ENCODE measurements at regions not wholly inside any gene's neighbourhood (a gene's known extent, or its start where the extent isn't known, plus 50 kb on each side); places are given as distances from the start of the nearest gene placed in this dataset.
"Not testable (repeated sequence)": the region's sequence is repeated elsewhere in the genome, so short reads cannot be mapped to it uniquely, and the experiment has no call there.

- no peak for DNase-seq
Measured at GRCh38 chr9:2243666-2244555, 228.8 kb downstream of the SMARCA2 start.

DNA sequence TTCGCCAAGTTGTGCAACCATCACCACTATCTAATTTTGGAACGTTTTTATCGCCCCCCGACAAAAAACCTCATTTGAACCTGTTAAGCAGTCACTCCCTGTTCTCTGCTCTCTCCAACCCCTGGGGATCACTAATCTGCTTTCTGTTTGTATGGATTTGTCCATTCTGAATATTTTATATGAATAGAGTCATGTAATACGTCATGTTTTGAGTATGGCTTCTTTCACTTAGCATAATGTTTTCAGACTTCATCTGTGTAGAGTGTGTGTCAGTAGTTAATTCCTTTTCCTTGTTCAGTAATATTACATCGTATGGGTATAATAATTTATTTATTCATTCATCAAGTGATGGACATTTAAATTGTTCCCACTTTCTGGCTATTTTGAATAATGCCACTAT is 232.2 kb downstream of the SMARCA2 start:
- no peak for DNase-seq

DNA sequence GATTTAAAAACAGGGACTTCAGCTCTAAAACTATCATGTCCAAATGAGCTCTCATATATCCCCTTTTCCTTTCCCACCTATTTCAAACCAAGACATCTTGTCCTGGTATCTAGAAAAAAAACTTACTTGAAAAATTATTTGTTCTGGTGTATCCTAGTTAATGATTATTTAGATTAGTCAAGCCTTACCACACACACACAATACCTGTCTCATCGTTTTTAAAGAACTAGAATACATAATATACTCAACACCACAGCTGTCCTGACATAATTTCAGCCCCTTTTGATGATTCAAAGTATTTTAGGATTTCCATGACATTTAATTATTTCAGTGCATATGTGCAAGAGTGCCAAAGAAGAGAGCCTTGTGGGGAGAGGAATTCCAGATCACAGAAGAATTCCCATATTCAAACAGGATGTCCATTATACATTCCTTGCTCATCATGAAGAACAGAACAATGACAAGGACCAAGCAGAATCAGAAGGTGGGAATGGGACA is 233.7 kb downstream of the SMARCA2 start:
- DNase-seq: no peak

DNA sequence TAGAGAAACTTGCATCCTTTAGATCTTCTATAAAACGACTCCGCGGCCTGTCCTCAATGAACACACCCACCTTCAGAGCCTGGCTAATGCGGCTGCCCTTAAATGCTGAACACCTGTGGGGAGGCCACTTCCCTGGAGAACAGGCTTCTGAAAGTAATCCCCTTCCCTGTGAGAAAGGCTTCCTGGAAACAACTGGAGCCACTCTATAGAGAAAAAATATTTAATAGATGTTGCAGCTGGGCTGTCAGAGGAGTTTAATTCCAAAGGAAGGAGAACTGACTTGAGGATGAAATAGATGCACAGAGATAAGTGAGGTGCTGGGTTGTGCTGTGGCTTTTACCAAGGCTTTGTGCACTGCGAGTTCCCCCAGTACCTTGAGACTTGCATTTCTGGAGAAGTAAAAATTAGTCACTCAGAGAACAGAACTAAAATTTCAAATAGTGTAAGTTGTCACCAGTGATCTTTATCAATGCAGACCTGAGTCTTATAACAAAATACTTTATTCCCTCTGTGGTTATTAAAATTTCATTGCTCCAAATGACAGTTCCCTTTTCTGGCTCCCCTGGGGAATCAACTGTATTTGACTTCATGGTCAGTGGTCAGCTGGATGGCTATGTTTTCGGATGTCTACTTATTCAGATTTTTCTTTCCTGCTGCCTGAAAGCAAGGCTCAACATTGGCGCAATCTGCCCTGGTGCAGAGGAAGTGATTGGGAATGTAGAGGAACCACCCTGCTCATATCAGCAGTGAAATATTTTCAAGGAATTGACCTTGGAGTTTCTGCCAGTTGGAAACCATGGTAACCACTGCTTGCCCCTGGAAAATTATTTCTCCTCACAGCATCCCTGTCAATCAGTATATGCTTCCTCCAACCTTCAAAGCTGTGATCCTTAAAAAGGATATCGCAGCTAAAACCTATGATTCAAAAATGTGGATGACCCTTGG is 238.8 kb downstream of the SMARCA2 start:
- no peak for DNase-seq

GRCh38 chr9:2255128-2255527 is 240.0 kb downstream of the SMARCA2 start:
- DNase-seq: no peak

DNA sequence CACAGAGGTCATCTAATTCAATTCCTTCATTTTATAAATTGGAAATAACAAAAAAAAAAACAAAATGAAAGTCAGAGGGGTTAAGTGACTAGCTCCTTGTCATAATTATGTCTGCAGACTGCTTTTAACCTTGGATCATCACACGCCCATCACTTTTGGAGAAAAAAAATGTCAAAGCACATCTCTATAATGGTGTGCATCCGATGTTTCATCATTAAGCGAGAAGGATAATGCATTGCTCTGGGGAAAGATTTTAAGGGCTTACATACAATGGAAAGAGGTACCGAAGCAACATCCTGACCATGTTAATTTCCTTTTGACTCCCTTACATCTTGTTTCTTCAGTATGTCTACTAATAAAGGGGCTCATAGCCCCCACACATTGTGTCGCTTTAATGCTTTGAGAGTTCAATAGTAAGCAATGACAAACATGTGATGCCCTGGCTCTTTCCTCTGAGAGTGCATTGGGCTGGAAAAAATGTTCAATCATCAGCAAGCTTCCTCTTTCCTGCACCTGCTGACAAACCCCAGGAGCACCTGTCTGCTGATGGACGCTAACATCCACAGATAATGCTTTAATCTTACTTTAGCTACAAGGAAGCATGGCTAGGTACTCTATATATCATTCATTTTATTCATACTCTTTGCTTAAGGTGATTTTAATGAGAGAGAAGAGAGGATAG is 242.2 kb downstream of the SMARCA2 start:
- DNase-seq: no peak

GRCh38 chr9:2260417-2261306 is 245.5 kb downstream of the SMARCA2 start:
- peak; percentile 75 for DNase-seq

DNA sequence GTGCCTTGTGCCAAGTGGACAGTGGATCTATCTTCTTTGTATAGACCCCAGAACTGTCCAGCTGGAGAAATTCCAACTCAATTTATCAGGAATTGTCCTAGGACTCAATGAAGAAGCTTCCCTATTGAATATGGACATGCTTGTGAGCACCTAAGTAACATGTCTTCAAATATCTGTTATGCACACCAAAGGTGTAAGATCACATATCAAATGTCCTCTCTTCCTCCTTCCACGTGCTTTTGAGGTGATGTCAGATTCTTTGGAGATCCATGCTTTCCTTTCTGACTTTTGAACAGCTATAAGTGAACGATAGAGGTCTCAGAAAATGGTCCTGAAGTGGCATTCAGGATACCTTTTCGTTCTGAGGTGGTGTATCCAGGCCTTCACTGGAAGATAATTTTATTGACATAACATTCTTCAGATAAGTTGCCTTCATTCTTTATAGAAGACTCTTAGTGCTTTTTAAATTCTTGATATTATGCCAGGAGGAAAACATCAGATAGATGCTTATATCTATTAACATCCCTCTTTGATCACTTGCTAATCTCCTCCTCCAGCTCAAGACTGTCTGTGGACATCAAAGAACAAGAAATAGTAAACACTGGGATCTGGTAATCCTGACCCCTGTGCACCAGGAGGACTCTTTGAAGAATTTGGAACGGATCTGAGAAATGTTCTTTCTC is 246.4 kb downstream of the SMARCA2 start:
- DNase-seq: no peak

DNA sequence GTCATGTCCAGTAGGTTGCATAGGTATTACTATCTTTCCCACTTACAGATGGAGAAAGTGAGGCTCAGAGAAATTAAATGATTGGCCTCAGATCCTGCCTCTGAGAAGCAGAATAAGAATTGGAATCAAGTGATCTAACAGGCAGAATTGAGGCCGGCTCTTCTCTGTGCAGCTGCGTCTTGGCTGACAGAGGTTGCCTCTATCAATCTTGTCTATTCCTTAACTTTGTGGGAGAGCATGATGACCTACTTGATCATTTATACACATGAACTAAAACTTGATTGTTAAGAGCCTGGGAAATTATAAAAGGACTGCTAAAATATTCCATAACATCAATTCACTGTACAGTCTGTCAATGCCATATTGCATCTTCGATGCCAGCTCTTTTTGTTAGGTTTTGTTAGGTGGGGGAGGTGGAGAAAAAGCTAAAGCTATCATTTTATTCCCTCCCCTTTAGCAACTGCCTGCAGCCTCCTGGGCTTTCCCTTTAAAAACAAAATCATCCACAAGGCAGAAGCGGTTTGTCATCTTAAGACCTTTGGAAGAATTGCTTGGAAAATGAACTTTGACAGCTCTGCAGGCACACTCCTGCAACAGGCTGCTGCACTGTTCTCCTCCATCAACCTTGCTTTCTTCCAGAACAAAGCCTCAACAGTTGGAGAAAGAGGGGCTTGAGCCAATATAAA is 247.4 kb downstream of the SMARCA2 start:
- DNase-seq: no peak

DNA sequence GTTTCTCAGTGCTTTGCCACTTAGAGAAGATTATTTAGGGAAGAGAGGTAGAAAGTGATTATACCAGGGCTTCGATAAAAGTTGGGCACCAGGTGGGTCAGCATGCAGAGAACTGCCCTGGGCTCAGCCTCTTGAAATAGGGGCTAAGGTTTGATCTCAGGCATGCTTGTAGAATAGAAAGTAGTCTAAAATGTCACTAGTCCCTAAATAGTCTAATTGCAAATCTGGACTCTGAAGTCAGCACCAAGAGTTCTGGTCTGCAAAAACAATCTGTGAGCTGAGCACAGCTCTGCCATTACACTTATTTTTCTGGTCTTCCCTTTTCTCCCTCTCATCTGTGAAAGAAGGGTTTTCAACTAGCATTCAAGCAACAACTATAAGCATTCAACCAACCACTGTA is 248.0 kb downstream of the SMARCA2 start:
- DNase-seq: no peak

DNA sequence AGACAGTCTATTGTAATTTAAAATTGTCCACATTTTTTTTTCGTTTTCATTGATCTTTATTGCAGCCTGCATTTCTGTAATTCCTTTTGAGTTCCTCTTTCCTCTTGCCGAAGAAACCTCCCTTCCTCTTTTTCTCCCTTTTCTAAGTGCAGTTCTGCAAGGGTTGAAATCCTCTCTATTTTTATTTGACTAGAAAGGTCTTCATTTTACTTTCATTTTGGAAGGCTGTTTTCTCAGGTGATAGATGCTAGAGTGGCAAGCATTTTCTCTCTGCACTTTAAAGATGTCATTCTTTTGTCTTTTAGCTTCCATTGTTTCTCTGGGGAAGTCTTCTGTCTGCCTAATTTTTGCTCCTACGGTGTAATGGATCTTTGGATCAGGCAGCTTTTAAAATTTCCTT is 248.5 kb downstream of the SMARCA2 start:
- DNase-seq: no peak

DNA sequence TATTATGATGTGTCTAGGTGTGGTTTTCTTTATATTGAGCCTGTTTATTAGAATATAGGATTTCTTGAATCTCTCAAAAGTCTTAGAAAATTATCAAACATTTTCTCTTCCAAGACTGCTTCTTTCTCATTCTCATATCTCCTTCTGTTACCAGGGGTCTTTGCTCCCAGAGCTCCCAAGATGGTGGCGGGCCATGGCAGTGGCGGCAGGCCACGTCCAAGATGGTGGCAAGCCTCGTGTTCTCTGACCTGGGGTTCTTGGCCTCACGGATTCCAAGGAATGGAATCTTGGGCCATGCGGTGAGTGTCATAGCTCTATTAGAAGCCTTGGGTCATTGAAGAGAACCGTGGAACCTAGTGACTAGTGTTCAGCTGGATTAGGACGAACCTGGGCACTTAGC is 248.9 kb downstream of the SMARCA2 start:
- no peak for DNase-seq

DNA sequence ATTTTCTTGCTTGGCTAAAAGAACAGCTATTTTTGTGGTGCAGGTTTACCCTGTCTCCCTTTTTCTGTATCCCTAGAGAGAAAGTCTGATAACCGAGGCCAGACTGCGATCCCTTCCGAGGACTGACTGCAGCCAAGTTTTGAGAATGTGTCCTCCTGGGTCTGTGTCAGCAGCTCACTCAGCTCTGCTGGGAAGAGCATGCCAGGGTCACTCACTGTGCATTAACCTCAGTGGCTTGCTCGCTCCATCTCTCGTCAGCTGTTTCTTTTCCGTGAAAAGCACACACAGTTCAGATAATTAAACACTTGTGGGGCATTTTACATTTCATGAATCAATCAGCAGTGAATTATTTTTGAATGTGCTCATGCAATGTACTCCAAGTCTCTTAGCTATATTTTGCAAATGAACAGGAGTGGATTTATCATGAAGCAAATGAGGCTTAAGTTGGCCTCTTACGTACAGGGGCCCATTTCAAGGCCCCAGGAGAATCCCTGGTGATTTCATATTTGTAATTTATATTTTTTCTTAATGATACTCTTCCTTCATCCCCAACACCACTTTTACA is 252.1 kb downstream of the SMARCA2 start:
- DNase-seq: peak; percentile 9

GRCh38 chr9:2269778-2270177 is 254.6 kb downstream of the SMARCA2 start:
- DNase-seq: no peak

- DNase-seq: no peak
Measured at GRCh38 chr9:2270565-2270964, 255.4 kb downstream of the SMARCA2 start.

GRCh38 chr9:2271426-2271825 is 256.3 kb downstream of the SMARCA2 start:
- peak; percentile 13 for DNase-seq

GRCh38 chr9:2274762-2275161 is 259.6 kb downstream of the SMARCA2 start:
- DNase-seq: no peak

DNA sequence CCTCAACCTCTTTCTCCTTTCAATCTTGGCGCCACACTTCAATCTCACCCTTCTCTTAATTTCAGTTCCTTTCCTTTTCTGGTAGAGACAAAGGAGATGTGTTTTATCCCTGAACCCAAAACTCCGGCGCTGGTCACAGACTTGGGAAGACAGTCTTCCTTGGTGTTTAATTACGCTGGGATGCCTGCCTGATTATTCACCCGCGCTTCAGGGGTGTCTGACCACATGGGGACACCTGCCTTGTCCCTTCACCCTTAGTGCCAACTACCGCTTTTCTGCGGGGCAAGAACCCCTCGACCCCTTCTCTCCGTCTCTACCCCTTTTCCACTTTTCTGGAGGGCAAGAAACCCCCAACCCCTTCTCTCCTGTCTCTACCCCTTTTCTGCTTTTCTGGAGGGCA is 261.1 kb downstream of the SMARCA2 start:
- no peak for DNase-seq

GRCh38 chr9:2277133-2277532 is 262.0 kb downstream of the SMARCA2 start:
- DNase-seq: not testable (repeated sequence)

DNA sequence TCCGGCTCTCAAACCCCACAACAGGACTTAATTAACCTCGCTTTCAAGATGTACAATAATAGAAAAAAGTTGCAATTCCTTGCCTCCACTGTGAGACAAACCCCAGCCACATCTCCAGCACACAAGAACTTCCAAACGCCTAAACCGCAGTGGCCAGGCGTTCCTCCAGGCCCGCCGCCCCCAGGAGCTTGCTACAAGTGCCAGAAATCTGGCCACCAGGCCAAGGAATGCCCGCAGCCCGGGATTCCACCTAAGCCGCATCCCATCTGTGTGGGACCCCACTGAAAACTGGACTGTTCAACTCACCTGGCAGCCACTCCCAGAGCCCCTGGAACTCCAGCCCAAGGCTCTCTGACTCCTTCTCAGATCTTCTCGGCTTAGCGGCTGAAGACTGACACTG is 262.5 kb downstream of the SMARCA2 start:
- not testable (repeated sequence) for DNase-seq

Data from fibroblast of skin of back (primary cell).